ENCODE measurements at regions not wholly inside any gene's neighbourhood (a gene's known extent, or its start where the extent isn't known, plus 50 kb on each side); places are given as distances from the start of the nearest gene placed in this dataset.

DNA sequence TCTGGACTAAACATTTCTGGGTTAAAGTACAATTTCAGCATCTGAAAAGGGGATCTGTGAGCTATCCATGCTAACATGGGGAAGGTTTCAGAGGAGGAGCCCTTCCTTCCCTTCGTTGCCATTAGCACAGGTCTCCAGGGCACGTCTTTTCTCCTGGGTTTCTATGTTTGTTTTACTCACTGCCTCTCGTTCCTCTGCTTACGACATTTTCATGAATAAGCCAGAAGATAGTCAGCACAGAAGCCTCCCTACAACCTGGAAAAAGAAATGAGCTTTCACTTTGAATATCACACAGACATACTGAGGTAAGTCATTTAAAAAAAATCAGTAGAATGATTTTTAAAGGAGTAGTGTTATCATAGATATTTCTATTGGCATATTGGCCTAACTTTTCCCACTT, 117.2 kb upstream of the KCNMB2 start:
- TF ChIP-seq, protein P1, sequence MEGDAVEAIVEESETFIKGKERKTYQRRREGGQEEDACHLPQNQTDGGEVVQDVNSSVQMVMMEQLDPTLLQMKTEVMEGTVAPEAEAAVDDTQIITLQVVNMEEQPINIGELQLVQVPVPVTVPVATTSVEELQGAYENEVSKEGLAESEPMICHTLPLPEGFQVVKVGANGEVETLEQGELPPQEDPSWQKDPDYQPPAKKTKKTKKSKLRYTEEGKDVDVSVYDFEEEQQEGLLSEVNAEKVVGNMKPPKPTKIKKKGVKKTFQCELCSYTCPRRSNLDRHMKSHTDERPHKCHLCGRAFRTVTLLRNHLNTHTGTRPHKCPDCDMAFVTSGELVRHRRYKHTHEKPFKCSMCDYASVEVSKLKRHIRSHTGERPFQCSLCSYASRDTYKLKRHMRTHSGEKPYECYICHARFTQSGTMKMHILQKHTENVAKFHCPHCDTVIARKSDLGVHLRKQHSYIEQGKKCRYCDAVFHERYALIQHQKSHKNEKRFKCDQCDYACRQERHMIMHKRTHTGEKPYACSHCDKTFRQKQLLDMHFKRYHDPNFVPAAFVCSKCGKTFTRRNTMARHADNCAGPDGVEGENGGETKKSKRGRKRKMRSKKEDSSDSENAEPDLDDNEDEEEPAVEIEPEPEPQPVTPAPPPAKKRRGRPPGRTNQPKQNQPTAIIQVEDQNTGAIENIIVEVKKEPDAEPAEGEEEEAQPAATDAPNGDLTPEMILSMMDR (IDR thresholded peaks at IDR 0.05) = no peak
- no peak for TF ChIP-seq POLR2A (IDR thresholded peaks at IDR 0.05)
- TF ChIP-seq POLR2AphosphoS5 (IDR thresholded peaks at IDR 0.05) = no peak

All from breast epithelium (tissue), 3 donors.